HepG2 (cell line): ENCODE measurements at regions not wholly inside any gene's neighbourhood (a gene's known extent, or its start where the extent isn't known, plus 50 kb on each side); places are given as distances from the start of the nearest gene placed in this dataset.

ENCODE experiments used
- ATAC-seq: fragments of 200-7000 bp; cut with Tn5 transposase; 3 replicates; pipeline ENCODE4 v1.9.1; 2020; ENCODE audit warnings: mild to moderate bottlenecking, moderate library complexity
- BruUV-seq: library from RNA; stranded (reverse); fragments of 400-500 nt; replicated peaks from 2 replicates; lab custom pipeline; 2021; lab: Mats Ljungman, UMichigan
- CTCF ChIA-PET: fragments of 300-600 bp; formaldehyde crosslinking; extraction: SDS; loops from one replicate; lab custom pipeline; 2021; ENCODE audit warnings: low total read pairs, inconsistent platforms, low intra/inter-chr PET ratio; lab: Yijun Ruan, JAX
- POLR2A ChIA-PET: fragments of 350-600 bp; sonication (Branson Sonifier 250); formaldehyde crosslinking; loops from one replicate; lab custom pipeline; 2020; ENCODE audit warnings: antibody characterized with exemption, inconsistent platforms; lab: Yijun Ruan, JAX
- DNase-seq: peaks from one replicate; pipeline ENCODE4 v3.0.0-alpha.2; 2015; ENCODE audit warnings: low spot score
- FAIRE-seq: peaks from 3 replicates; lab custom pipeline; 2011; peaks lifted over from hg19 to GRCh38; lab: Jason Lieb, UNC
- H2AFZ ChIP-seq: one replicate; pipeline ENCODE4 v1.6.1; 2011; ENCODE audit warnings: low read length, inconsistent platforms
- H3K27ac ChIP-seq: fragments of 300-600 bp; 3 replicates; pipeline ENCODE4 v1.8.0; 2011; ENCODE audit warnings: mixed run types, mild to moderate bottlenecking, mixed read lengths, low read length, inconsistent platforms; ENCODE audit not compliant: insufficient read depth; ENCODE audit errors: extremely low read length
- H3K27me3 ChIP-seq, 2 experiments: fragments of 200-600 bp in 1 of 2; 2 replicates in 1 of 2; 3 replicates in 1 of 2; pipeline versions ENCODE4 v1.6.0 to v1.8.0; 2011; ENCODE audit warnings: low read length in 2 of 2, mild to moderate bottlenecking in 2 of 2, moderate library complexity in 2 of 2, inconsistent platforms in 1 of 2; ENCODE audit not compliant: insufficient read depth in 2 of 2, control insufficient read depth in 1 of 2
- H3K36me3 ChIP-seq, 2 experiments: fragments of 200-600 bp in 1 of 2; replicated peaks in 1 of 2; 2 replicates in 1 of 2; 3 replicates in 1 of 2; pipeline versions ENCODE4 v1.5.1 to v1.8.0; 2011; ENCODE audit warnings: low read length in 2 of 2, inconsistent platforms in 1 of 2; ENCODE audit not compliant: insufficient read depth in 2 of 2, control insufficient read depth in 1 of 2
- H3K4me1 ChIP-seq: 2 replicates; pipeline ENCODE4 v1.5.1; 2012; ENCODE audit warnings: low read length, inconsistent platforms; ENCODE audit not compliant: insufficient read depth
- H3K4me2 ChIP-seq: 2 replicates; pipeline ENCODE4 v1.6.0; 2011; ENCODE audit warnings: low read depth, low read length, inconsistent platforms
- H3K4me3 ChIP-seq, 3 experiments: fragments of 200-600 bp in 1 of 3; sonication (generic), shearing (Covaris generic) in 1 of 3; replicated peaks in 1 of 3; 2 replicates each; pipeline ENCODE4 v1.5.1; 2011 to 2016; ENCODE audit warnings: low read length in 3 of 3, inconsistent platforms in 2 of 3, low read depth in 2 of 3, mild to moderate bottlenecking in 2 of 3, control low read depth in 1 of 3, mixed read lengths in 1 of 3; ENCODE audit not compliant: insufficient read depth in 1 of 3
- H3K79me2 ChIP-seq: one replicate; pipeline ENCODE4 v1.6.1; 2011; ENCODE audit warnings: low read length, inconsistent platforms; ENCODE audit not compliant: insufficient read depth
- H3K9ac ChIP-seq: 2 replicates; pipeline ENCODE4 v1.6.0; 2011; ENCODE audit warnings: mild to moderate bottlenecking, low read depth, low read length, inconsistent platforms; ENCODE audit not compliant: insufficient read depth
- H3K9me3 ChIP-seq: 2 replicates; pipeline ENCODE4 v1.5.1; 2012; ENCODE audit warnings: mild to moderate bottlenecking, low read length
- H4K20me1 ChIP-seq: 2 replicates; pipeline ENCODE4 v1.6.0; 2011; ENCODE audit warnings: inconsistent platforms, mild to moderate bottlenecking, low read length, moderate library complexity; ENCODE audit not compliant: insufficient read depth
- AKAP8 ChIP-seq: sonication (generic); formaldehyde crosslinking; IDR thresholded peaks from 2 replicates; pipeline ENCODE4 v1.5.1; 2020; ENCODE audit warnings: mild to moderate bottlenecking, missing genetic modification reagents
- ARNTL ChIP-seq: sonication (generic); formaldehyde crosslinking; IDR thresholded peaks from 2 replicates; pipeline ENCODE4 v1.4.0; 2020; ENCODE audit warnings: mild to moderate bottlenecking, missing genetic modification reagents
- ATF7 ChIP-seq, 2 experiments: fragments of 450-650 bp in 1 of 2; sonication (generic) in 1 of 2; formaldehyde crosslinking in 1 of 2; IDR thresholded peaks; 2 replicates each; pipeline versions ENCODE4 v1.4.0 to v1.6.1; 2016 to 2020; ENCODE audit warnings: antibody characterized with exemption in 1 of 2, mild to moderate bottlenecking in 1 of 2, missing genetic modification reagents in 1 of 2
- CENPT ChIP-seq: sonication (generic); formaldehyde crosslinking; IDR thresholded peaks from 2 replicates; pipeline ENCODE4 v1.8.0; 2022; ENCODE audit warnings: low read depth, mild to moderate bottlenecking, moderate library complexity, missing genetic modification reagents
- FOXO1 ChIP-seq: sonication (generic); formaldehyde crosslinking; IDR thresholded peaks from 2 replicates; pipeline ENCODE4 v1.4.0; 2020; ENCODE audit warnings: missing genetic modification reagents
- GABPA ChIP-seq, 2 experiments: IDR thresholded peaks; 2 replicates each; pipeline ENCODE4 v1.6.1; 2011 to 2016; ENCODE audit warnings: low read depth in 2 of 2, low read length in 1 of 2, missing biosample characterization in 1 of 2, missing genetic modification characterization in 1 of 2
- GATAD1 ChIP-seq: IDR thresholded peaks from 2 replicates; pipeline ENCODE4 v1.6.1; 2016; ENCODE audit warnings: missing genetic modification reagents, missing compliant biosample characterization
- KLF11 ChIP-seq: IDR thresholded peaks from 2 replicates; pipeline ENCODE4 v1.6.1; 2016; ENCODE audit warnings: missing compliant biosample characterization
- NFYC ChIP-seq: IDR thresholded peaks from 2 replicates; pipeline ENCODE4 v1.6.1; 2016; ENCODE audit warnings: missing genetic modification reagents, missing compliant biosample characterization
- ZC3H13 ChIP-seq: sonication (generic); formaldehyde crosslinking; IDR thresholded peaks from 2 replicates; pipeline ENCODE4 v1.8.1; 2023; ENCODE audit warnings: mild to moderate bottlenecking, missing genetic modification reagents, moderate library complexity
- ZNF10 ChIP-seq: sonication (generic); formaldehyde crosslinking; IDR thresholded peaks from 2 replicates; pipeline ENCODE4 v1.4.0; 2020; ENCODE audit warnings: mild to moderate bottlenecking, low read depth, missing genetic modification reagents, borderline replicate concordance
- ZNF138 ChIP-seq: sonication (generic); formaldehyde crosslinking; IDR thresholded peaks from 2 replicates; pipeline ENCODE4 v1.5.0; 2020; ENCODE audit warnings: mild to moderate bottlenecking, low read depth, missing genetic modification reagents
- ZNF253 ChIP-seq: sonication (generic); formaldehyde crosslinking; IDR thresholded peaks from 2 replicates; pipeline ENCODE4 v1.8.0; 2022; ENCODE audit warnings: mild to moderate bottlenecking, missing genetic modification reagents, borderline replicate concordance
- ZNF556 ChIP-seq: sonication (generic); formaldehyde crosslinking; IDR thresholded peaks from 2 replicates; pipeline ENCODE4 v1.4.0; 2020; ENCODE audit warnings: mild to moderate bottlenecking, missing genetic modification reagents, borderline replicate concordance
- ZNF83 ChIP-seq: sonication (generic); formaldehyde crosslinking; IDR thresholded peaks from 2 replicates; pipeline ENCODE4 v1.4.0; 2020; ENCODE audit warnings: missing genetic modification reagents, mild to moderate bottlenecking, borderline replicate concordance
- ZSCAN9 ChIP-seq: IDR thresholded peaks from 2 replicates; pipeline ENCODE4 v1.6.1; 2016; ENCODE audit warnings: borderline replicate concordance
- WGBS: methylation state at CpG from one replicate; pipeline ENCODE4 v1.1.6; 2017; ENCODE audit warnings: low lambda C conversion rate; 5-methylcytosine and 5-hydroxymethylcytosine counted together
- in situ Hi-C: cut with HindIII; loops from 2 replicates; pipeline ENCODE4 v1.10.0; 2017; ENCODE audit warnings: low pct_unique_long_range_greater_than_20kb; ENCODE audit not compliant: extremely low pct_ligation_motif_present
- intact Hi-C: fragments of 100-400 bp; cut with micrococcal nuclease; formaldehyde crosslinking; loops from one replicate; pipeline ENCODE4 v1.10.0; 2022; ENCODE audit not compliant: unreplicated experiment

DNA sequence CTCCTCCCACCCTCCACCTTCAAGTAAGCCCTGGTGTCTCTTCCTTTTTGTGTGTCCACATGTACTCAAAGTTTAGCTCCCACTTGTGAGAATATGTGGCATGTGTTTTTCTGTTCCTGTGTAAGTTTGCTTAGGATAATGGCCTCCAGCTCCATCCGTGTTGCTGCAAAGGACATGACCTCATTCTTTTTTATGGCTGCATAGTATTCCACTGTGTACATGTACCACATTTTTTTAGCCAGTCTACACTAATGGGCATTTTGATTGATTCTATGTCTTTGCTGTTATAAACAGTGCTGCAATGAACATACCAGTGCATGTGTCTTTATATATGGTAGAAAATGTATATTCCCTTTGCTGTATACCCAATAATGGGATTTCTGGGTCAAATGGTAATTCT lies 710.9 kb downstream of the CCSER2 start:
- Histone ChIP-seq H3K9ac (no peak overlapping the region), H3K36me3 (no peaks in the 10 kb centered on the region), H3K4me1 (no peaks in the 10 kb centered on the region), H2AFZ (no peak overlapping the region), H4K20me1 (no peaks in the 10 kb centered on the region), H3K27me3 (no peaks in the 10 kb centered on the region), H3K9me3 (peaks cover 41% of the 10 kb centered on the region), H3K4me2 (no peak overlapping the region), H3K79me2 (no peaks in the 10 kb centered on the region), H3K27ac (no peak overlapping the region), H3K4me3 (no peak overlapping the region)
- intact Hi-C loops, result no loop called here
- 0% methylated on average over 1 of the region's 1 CpG for WGBS
- no peak for ATAC-seq
- CTCF ChIA-PET, result no interaction called here
- FAIRE-seq, result no peak
- no peak for DNase-seq
- TF ChIP-seq CENPT (CRISPR knock-in tag) (no peak), ATF7 (IDR thresholded peaks at IDR 0.05) (0 out of 2 replicates have a peak, but pooled peaks have one; percentile 5), ATF7 (CRISPR knock-in tag; IDR thresholded peaks at IDR 0.05) (no peak), ARNTL (CRISPR knock-in tag) (no peak), ZNF556 (CRISPR knock-in tag) (no peak), ZNF10 (CRISPR knock-in tag) (no peak), ZNF83 (CRISPR knock-in tag) (no peak)
- in situ Hi-C loops, result no loop called here
- no TSS peak for BruUV-seq
- POLR2A ChIA-PET, result no interaction called here

- no peak for DNase-seq
- in situ Hi-C loops, result no loop called here
- Histone ChIP-seq H3K4me3 (no peak overlapping the region), H4K20me1 (no peaks in the 10 kb centered on the region), H3K36me3 (no peaks in the 10 kb centered on the region), H3K9me3 (peaks cover 50% of the 10 kb centered on the region), H3K4me2 (no peak overlapping the region), H3K9ac (no peak overlapping the region), H3K27ac (no peak overlapping the region), H3K79me2 (no peaks in the 10 kb centered on the region), H3K4me1 (no peaks in the 10 kb centered on the region), H3K27me3 (no peaks in the 10 kb centered on the region), H2AFZ (no peak overlapping the region)
- CTCF ChIA-PET, result no interaction called here
- ATAC-seq, result no peak
- intact Hi-C loops, result no loop called here
- WGBS, result 8% methylated on average over 5 of the region's 5 CpGs
- POLR2A ChIA-PET, result no interaction called here
- no peak for FAIRE-seq
- TF ChIP-seq ZSCAN9 (CRISPR knock-in tag) (no peak), FOXO1 (CRISPR knock-in tag) (no peak), ZC3H13 (CRISPR knock-in tag) (no peak), ZNF253 (CRISPR knock-in tag) (no peak), GATAD1 (CRISPR knock-in tag) (no peak), NFYC (CRISPR knock-in tag) (no peak), AKAP8 (CRISPR knock-in tag) (no peak), KLF11 (CRISPR knock-in tag) (no peak), GABPA (IDR thresholded peaks at IDR 0.05; ENCODE audit: low read depth, low read length) (no peak), GABPA (CRISPR knock-in tag; IDR thresholded peaks at IDR 0.05; ENCODE audit: low read depth) (no peak), ZNF138 (no peak)
- BruUV-seq, result no TSS peak
Measured at GRCh38 chr10:85043207-85043606, 714.8 kb downstream of the CCSER2 start.
